HG02763 (cell line): ENCODE measurements at regions not wholly inside any gene's neighbourhood (a gene's known extent, or its start where the extent isn't known, plus 50 kb on each side); places are given as distances from the start of the nearest gene placed in this dataset.
"Not testable (repeated sequence)": the region's sequence is repeated elsewhere in the genome, so short reads cannot be mapped to it uniquely, and the experiment has no call there.

Source experiments
- ATAC-seq: cut with Tn5 transposase; IDR thresholded peaks from one replicate; pipeline ENCODE4 v1.9.1; 2021; ENCODE audit warnings: mild to moderate bottlenecking, moderate library complexity; ENCODE audit not compliant: unreplicated experiment

DNA sequence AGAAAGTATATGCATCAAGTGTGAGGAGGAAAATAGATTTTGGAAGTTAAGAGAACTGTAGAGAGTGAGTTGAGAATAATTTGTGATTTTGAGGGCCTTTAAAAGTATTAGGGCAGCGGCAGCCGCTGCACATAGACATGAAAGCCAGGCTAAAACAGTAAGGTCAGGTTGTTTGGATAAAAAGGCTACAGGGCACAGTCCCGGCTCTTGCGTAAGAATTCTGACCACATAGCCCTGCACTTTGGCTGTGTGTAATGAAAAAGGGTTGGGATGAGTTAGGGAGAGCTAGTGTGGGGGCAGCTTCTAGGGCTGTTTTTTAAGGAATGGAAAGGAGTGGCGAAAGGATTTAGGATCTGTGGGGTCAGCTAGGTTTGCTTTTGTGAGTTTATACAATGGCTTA lies 130.8 kb downstream of the CCDC71L start:
- ATAC-seq = not testable (repeated sequence)

DNA sequence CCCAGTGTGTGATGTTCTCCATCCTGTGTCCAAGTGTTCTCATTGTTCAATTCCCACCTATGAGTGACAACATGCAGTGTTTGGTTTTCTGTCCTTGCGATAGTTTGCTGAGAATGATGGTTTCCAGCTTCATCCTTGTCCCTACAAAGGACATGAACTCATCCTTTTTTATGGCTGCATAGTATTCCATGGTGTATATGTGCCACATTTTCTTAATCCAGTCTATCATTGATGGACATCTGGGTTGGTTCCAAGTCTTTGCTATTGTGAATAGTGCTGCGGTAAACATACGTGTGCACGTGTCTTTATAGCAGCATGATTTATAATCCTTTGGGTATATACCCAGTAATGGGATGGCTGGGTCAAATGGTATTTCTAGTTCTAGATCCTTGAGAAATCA lies 134.3 kb downstream of the CCDC71L start:
- not testable (repeated sequence) for ATAC-seq

DNA sequence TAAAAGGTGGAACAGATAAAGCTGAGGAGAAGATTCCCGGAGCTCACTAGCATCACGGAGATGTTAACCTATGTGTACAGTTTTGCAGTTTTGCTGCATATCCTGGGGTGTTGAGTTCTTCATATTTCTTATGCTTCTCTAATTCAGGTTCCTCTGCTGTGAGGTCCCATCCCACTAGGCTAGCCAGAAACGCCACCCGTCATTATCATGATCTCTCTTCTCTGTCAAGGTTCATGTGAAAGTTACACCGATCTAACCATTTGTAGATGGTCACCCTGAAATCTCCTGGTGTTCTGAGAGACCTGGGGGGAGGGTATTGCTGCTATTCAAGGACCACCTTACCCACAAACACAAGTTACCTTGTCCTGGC lies 136.3 kb downstream of the CCDC71L start:
- no peak for ATAC-seq

DNA sequence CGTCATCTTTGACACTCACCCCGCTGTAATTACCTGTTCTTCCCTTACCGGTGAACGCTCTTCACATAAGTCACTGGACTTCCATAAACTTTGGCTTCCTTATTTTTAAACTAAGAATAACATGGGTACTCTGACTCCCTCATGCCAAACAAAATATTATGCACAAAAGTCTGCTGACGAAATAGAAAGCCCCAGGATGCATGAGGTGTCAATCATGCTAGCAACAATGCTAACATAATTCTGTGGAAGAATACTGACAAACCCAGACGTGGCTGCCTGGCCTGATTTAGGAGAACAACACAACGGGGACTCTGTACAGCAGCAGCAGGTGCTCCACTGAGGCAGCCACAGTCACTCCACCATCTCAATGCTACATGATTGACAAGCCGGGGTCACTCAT lies 137.5 kb downstream of the CCDC71L start:
- ATAC-seq = no peak

DNA sequence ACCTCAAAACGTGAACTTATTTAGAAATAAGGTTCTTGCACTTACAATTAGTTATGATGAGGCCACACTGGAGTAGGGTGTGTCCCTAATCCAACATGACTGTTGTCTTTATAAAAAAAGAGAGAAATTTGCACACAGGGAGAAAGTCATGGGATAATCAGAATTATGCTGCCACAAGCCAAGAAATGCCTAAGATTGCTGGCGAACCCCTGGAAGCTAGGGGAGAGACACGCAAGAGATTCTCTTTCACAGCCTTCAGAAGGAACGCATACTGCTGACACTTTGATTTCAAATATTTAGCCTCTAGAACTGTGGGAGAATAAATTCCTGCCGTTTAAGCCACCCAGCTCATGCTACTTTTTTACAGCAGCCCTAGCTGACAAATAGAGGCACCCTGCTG lies 138.3 kb downstream of the CCDC71L start:
- no peak for ATAC-seq

DNA sequence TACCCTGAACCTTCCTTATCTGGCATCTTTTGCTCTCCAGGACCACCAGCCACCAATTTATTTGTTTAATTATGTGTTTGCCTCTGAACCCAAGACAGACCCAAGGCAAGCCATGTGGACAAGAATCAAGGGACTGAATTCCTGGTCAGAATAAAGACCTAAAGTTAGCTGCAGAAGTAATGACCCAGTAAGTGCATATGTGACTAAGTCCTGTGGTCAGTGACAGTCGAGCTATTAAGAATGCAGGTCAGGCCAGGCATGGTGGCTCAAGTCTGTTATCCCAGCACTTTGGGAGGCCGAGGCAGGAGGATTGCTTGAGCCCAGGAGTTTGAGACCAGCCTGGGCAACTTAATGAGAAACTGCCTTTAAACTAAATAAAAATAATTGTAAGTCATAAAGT lies 139.4 kb downstream of the CCDC71L start:
- no peak for ATAC-seq

DNA sequence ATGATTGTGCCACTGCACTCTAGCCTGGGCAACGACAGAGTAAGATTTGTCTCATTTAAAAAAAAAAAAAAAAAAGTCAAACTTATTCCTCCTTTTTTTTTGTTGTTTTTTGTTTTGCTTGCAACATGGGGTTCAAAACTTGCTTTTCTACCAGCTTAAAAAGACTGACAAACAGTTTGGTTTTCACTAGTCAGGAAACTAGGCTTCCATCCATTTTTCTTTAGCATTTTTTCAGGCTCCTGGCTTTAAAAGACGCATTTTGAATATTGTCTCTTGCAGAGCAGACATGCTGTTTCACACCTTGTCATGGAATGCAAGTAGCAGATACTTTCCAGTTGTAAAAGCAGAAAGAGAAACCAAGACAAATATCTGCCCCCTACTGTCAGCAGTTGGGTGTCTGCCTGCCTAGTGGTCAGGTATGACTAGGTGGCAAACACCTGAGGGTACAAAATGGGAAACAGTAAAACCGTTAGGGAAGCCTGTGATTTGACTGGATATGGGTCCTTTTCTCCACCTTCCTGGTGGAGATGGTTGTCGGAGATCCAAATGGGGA lies 139.9 kb downstream of the CCDC71L start:
- ATAC-seq = no peak

DNA sequence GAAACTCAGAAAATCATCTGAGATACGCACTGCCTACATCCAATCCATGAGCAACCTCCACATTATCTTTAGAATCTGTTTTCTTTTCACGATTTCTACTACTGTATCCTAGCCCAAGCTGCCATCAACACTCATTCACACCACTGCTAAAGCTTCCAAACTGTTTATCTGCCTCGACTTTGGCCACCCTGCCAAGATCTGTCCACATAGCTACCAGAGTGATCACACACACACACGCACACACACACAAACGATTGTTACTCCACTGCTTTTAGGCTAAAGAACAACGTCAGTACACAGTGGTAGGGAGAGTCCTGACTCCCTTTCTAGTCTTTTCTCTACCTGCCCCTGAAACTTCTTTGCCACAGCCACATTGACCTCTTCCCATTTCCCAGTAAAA lies 142.0 kb downstream of the CCDC71L start:
- no peak for ATAC-seq

DNA sequence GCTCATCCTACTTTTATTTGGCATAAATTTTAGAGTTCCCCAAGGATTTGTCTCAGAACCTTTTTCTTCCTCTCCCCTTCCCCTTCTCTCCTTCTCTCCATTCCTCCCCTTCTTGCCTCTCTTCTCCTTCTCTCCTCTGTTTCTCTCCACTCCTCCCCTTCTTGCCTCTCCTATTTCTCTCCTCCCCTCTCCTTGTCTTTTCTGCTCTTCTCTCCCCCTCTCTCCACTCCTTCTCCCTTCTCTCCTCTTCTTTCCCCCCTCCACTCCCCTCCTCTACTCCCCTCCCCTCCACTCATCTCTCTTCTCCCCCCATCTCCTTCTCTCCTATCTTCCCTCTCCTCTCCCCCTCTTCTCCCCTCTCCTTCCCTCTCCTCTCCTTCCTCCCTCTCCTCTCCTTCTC lies 142.7 kb downstream of the CCDC71L start:
- no peak for ATAC-seq

DNA sequence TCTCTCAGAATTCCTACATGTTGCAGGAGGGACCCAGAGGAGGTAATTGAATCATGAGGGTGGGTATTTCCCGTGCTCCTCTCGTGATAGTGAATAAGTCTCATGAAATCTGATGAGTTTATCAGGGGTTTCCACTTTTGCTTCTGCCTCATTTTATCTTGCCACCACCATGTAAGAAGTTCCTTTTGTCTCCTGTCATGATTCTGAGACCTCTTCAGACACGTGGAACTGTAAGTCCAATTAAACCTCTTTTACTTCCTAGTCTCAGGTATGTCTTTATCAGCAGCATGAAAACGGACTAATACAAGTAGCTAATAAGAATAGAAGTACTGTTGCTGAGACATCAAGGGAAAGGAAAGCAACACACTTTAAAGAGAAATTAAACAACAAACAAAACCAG lies 143.4 kb downstream of the CCDC71L start:
- ATAC-seq = no peak

DNA sequence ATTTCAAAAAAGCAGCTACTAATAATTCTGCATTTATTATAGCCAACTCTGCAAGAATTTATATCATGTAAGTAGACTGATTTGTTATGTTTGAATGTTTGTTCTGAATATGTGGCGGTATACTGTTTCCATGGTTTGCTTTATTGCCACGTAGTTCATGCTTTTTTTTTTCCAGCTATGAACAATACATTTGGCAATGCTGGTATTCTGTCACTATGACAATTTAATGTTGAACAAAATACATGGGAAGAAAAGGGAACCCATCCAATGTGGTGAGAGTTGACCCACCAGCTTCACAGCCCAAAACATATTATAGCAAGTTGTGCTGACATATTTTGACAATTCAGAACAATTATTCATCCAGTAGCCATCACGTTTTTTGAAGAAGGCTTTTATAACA lies 145.6 kb downstream of the CCDC71L start:
- no peak for ATAC-seq

DNA sequence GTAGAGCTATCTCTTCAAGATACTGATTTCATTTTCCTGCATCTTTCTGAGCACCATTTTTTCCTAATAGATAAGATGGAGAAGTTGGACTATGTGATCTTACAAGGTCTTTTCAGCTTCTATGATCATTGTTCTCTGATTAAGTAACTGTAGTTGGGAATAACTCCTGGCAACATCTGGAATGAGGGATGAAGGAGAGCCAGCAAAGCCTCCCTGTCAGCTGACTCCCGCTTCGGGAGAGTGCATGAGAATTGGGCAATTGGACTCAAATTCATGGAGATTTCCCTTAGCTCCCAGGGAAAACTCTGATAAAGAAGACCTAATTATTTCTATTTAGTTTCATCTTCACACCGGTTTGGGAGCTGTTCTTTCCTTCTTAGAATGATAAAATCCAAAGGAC lies 146.1 kb downstream of the CCDC71L start:
- no peak for ATAC-seq

DNA sequence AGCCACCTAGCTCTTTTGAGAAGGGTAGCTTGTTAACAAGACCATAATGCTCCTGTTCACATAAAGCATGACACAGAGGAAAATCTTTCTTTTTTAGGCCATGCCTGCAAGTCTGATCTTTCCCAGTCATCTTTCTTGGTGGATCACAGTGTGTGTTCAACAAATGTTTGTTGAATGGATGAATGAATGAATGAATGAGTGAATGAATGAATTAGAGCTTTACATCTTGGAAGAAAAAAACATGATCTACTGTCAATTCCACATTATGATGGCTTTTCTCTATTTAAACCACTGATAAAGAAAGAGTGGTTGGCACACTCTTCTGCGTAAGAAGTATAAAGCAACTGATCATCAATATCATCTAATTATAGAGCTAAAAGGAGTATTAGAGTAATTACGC lies 148.7 kb downstream of the CCDC71L start:
- ATAC-seq = no peak

DNA sequence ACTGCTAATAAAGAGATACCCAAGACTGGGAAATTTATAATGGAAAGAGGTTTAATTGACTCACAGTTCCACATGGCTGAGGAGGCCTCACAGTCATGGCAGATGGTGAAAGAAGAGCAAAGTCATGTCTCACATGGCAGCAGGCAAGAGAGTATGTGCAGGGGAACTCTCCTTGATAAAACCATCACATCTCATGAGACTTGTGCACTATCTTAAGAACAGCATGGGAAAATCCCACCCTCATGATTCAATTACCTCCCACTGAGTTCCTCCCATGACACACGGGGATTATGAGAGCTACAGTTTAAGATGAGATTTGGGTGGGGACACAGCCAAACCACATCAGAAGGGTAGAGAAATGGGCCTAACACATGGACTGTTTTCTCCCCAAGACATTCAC lies 156.3 kb downstream of the CCDC71L start:
- ATAC-seq = no peak

DNA sequence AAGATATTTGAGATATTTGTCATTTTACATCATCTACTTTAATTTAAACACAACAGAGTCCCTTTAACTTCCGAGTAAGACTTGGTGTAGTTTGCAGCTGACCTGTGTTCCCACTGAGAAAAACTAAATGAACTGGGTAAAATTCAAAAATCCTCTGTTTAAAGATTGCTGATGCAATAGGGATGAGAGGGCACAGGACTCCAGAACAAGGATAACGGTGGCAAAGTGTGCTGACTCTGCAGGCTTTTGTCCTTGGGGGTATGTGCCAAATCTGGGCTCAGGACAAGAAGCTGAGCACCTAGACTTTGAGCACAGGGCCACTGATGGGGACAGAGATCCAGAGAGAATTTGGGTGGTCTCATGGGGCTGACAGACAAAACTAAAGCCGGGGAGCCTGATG lies 156.8 kb downstream of the CCDC71L start:
- ATAC-seq = no peak

DNA sequence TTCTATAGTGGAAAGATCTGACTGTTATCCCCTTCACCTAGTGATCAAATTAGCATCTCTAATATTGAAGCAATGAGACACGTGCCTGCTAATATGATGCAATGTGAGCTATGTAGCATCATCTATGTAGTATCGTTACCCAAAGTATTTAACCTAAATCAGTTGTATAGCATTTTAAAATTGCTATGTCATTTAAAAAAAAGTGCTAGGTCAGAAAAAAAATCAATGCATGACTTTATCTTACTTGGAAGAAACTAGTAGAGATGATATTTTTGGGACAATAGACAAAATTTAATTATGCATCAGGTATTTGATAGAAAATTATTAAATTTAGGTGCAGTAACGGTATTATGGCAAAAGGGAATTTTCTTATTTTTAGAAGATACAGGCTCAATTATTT lies 157.3 kb downstream of the CCDC71L start:
- no peak for ATAC-seq

DNA sequence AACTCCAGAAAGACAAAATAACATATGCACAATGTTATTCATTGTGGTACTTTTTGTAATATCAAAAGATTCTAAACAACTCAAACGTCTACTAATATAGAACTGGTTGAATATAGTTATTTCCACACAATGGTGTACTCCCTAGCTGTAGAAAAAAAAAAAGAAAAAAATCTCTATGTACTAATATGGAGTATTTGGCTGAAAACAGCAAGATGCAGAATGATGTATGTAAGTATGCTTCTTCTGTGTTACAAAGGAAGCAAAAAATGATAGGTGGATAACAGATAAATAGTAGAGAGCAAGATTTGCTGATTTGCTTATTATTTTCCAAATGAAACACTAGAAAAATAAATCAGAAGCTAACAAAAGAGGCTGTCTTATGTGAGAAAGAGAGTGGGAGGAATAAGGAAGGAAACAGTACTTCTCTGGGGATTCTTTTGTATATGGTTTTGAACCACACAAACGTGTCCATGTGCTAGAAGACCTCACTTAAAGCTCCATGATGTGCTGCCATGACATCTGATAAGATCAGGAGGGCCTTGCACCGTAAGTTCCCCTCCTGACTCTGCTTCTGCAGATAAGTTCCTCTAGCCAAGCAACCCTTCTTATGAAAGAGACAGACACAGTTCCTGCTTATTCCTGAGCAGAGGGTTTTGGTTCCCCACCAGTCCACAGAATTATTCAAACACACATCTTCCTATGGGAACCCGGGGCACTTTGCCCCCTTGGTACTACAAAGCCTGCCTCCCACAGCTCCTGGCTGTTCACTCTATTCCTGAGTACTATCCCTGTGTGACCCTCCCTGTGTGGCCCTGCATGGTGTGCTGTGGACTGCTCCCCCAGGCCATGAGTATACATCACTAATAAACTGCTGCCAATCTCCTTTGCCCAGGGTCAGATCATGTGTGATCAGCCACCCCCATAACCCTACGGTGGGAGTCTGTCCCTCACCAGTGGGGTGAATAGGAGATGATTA lies 159.1 kb downstream of the CCDC71L start:
- no peak for ATAC-seq

DNA sequence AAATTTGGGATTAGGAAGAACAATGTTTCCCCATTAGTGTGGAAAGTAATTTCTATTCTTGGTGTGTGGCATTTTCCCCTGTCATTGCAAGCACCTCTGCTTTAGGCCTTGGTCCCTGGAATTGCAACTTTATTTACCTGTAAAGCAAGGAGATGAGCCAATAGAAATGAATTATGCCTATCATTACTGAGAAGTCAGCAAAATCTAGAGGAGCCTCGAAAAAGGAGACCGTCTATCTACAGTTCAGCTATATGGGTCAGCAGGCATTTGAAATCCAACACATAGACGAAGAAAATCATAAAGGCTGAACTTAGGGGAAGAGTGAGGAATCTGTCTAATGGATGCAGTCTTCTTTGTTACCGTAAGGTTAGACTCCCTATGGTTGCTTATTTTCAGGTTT lies 161.1 kb downstream of the CCDC71L start:
- no peak for ATAC-seq

DNA sequence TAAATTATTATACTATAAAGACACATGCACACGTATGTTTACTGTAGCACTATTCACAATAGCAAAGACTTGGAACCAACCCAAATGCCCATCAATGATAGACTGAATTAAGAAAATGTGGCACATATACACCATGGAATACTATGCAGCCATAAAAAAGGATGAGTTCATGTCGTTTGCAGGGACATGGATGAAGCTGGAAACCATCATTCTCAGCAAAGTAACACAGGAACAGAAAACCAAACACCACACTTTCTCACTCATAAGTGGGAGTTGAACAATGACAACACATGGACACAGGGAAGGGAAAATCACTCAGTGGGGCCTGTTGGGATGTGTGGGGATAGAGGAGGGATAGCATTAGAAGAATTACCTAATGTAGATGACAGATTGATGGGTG lies 163.0 kb downstream of the CCDC71L start:
- ATAC-seq = not testable (repeated sequence)

DNA sequence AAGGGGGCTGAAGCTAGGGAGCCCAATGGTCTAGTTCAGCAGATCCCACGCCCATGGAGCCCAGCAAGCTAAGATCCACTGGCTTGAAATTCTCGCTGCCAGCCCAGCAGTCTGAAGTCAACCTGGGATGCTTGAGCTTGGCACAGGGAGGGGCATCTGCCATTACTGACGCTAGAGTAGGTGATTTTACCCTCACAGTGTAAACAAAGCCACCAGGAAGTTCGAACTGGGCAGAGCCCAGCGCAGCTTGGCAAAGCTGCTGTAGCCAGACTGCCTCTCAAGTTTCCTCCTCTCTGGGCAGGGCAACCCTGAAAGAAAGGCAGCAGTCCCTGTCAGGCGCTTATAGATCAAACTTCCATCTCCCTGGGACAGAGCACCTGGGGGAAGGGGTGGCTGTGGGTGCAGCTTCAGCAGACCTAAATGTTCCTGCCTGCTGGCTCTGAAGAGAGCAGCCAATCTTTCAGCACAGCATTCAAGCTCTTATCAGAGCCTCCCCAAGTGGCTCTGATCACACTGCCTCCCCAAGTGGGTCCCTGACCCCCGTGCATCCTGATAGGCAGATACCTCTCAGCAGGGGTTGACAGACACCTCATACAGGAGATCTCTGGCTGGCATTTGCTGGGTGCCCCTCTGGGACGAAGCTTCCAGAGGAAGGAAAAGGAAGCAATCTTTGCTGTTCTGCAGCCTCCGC lies 167.8 kb downstream of the CCDC71L start:
- ATAC-seq = no peak

DNA sequence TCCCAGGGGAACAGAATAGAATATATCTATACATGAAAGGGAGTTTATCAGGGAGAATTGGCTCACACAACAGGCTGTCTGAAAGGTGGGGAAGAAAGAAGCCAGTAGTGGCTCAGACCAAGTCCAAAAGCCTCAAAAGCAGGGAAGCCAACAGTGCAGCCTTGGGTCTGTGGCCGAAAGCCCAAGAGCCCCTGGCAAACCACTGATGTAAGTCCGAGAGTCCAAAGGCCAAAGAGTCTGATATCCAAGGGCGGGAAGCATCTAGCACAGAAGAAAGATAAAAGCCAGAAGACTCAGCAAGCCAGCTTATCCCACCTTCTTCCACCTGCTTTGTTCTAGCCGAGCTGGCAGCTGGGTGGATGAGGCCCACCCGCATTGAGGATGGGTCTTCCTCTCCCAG lies 172.5 kb downstream of the CCDC71L start:
- no peak for ATAC-seq

DNA sequence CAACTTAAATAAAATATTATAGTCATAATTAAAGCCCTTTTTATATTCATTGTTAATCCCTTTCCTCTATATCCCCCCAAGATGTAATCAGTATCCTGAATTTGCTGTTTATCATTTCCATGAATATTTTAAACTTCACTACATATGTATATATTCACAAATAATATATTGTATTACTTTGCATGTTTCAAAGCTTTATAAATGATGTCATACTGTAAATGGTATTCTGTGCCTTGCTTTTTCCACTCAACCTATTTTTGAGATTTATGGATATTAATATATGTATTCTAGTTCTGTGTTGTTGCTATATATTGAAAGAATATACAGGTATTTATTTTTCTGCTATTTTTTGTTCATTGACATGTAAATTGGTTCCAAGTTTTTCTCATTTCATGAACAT lies 173.1 kb downstream of the CCDC71L start:
- ATAC-seq = no peak
